ENCODE measurements at regions not wholly inside any gene's neighbourhood (a gene's known extent, or its start where the extent isn't known, plus 50 kb on each side); places are given as distances from the start of the nearest gene placed in this dataset.

DNA sequence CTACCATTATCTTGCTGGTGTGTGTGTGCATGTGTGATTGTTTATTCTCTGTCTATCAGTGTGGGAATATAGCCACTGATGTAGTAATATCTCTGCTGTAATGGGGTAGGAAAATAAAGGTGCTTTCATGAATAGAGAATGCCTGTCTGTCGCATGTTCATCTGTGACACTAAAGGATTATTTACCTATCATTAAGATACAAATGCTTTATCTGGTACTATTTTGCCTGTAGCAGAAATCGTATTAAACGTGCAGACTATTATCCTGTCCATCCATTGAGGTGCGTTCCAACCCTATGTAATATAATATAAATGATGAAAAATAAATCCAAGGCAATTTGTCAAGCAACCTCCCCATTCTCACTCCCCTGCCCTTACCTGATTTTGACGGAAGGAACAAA, 1215.1 kb downstream of the BCL11B start:
- H3K4me3 ChIP-seq (ENCODE audit: control insufficient read depth, low read depth, low read length) = no peak overlapping the region
- TF ChIP-seq, protein P1, sequence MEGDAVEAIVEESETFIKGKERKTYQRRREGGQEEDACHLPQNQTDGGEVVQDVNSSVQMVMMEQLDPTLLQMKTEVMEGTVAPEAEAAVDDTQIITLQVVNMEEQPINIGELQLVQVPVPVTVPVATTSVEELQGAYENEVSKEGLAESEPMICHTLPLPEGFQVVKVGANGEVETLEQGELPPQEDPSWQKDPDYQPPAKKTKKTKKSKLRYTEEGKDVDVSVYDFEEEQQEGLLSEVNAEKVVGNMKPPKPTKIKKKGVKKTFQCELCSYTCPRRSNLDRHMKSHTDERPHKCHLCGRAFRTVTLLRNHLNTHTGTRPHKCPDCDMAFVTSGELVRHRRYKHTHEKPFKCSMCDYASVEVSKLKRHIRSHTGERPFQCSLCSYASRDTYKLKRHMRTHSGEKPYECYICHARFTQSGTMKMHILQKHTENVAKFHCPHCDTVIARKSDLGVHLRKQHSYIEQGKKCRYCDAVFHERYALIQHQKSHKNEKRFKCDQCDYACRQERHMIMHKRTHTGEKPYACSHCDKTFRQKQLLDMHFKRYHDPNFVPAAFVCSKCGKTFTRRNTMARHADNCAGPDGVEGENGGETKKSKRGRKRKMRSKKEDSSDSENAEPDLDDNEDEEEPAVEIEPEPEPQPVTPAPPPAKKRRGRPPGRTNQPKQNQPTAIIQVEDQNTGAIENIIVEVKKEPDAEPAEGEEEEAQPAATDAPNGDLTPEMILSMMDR (IDR thresholded peaks at IDR 0.05; ENCODE audit: control insufficient read depth, insufficient read depth, low read depth, low read length, missing control alignments) = no peak
- no peak for DNase-seq (ENCODE audit: low read depth)

DNA sequence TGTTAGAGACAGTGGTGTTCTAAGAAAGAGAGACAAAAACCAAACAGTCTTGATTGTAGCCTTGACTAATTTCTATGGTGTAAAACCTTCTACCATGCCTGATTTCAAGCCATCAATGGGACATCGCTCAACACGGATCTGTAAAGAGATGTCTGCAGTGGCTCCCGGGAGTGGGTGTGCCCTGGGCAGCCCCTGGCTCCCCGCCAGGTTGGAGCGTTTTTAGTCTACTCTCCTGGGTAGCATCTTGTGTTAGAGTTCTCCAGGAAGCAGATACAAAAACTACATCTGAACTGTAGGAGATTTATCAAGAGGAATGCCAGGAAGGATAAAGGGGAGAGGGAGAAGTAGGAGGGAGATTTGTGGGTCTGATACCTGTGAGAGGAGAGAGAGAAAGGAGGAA, 1212.9 kb downstream of the BCL11B start:
- TF ChIP-seq, protein P1 (IDR thresholded peaks at IDR 0.05; ENCODE audit: control insufficient read depth, insufficient read depth, low read depth, low read length, missing control alignments) = no peak
- DNase-seq (ENCODE audit: low read depth) = no peak
- no peak overlapping the region for H3K4me3 ChIP-seq (ENCODE audit: control insufficient read depth, low read depth, low read length)

DNA sequence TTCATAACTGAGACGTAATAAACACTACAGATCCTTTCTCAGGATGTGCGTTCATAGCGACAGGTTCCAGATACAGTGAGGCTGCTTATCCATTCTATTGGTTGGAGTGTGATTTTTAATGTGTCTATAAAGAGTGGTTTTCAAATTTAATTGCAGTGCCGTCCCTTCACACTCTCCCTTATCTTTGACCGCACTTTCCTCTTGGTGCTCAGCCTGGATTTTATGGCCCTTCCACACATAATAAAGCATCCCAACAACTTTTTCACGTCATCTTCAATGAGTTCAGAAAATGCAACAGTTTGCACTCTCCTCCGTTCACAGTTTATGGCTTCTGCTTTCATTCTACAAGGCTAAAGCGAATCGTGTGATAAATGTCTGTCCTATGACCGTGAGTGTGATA, 1209.9 kb downstream of the BCL11B start:
- TF ChIP-seq, protein P1 (IDR thresholded peaks at IDR 0.05; ENCODE audit: control insufficient read depth, insufficient read depth, low read depth, low read length, missing control alignments) = no peak
- DNase-seq (ENCODE audit: low read depth) = no peak
- H3K4me3 ChIP-seq (ENCODE audit: control insufficient read depth, low read depth, low read length) = no peak overlapping the region

DNA sequence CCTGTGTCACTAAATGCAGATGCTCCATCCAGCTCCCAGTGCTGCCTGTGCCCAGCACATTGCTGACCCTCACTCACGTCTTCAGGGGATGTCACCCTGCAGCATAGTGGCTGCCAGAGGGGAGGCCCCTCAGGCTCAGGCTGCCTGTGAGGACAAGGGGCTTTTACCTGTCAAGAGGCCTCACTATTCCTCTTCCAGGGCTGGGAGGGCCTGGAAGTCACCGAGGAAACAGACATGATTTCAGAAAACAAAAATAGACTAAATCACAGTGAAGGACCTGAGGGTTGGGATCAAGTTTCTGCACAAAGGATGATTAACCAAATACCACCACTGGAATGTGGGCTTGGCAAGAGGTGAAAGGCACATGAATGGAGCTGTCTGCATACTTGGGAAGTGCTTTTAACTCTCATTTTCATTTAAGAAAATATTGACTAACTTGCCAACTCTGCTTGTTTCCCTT, 1202.3 kb downstream of the BCL11B start:
- DNase-seq (ENCODE audit: low read depth) = no peak
- H3K4me3 ChIP-seq (ENCODE audit: control insufficient read depth, low read depth, low read length) = no peak overlapping the region
- TF ChIP-seq, protein P1 (IDR thresholded peaks at IDR 0.05; ENCODE audit: control insufficient read depth, insufficient read depth, low read depth, low read length, missing control alignments) = no peak

DNA sequence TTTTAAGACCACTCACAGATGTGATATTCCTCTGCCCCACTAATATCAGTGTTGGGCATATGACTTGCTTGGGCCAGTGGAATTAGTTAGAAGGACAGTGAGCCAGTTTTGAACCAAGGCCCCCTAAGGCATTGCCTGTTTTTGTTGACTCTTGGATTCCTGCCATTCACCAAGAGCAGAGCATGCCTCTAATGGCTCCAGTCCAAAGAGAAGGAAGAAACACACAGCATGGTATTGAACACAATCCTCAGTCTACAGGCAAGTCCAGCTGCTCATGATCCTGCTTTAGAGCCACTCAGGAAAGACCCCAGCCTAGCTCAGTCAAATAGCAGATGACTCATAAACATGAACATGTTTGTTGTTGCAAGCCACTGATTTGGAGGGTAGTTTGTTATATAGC, 1201.5 kb downstream of the BCL11B start:
- TF ChIP-seq, protein P1 (IDR thresholded peaks at IDR 0.05; ENCODE audit: control insufficient read depth, insufficient read depth, low read depth, low read length, missing control alignments) = no peak

DNA sequence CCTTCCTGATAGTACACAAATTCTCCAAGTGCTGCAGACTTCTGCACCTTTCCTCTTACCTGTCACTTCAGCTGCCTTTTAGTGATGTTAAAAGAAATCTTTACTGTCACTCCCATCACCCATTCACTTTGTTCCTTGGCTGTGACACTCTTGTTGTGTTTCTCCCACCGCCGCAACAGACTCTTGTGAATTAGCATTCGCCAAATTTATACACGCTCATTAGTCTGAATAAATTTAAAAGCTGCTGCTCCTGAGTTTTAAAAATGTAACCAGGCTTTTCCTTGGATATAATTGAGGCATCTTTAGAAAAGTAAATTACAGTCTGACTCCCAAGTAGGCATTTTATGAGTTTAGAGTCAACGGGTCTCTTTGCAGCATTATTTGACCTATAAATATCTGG, 1197.9 kb downstream of the BCL11B start:
- DNase-seq (ENCODE audit: low read depth) = no peak
- no peak overlapping the region for H3K4me3 ChIP-seq (ENCODE audit: control insufficient read depth, low read depth, low read length)
- TF ChIP-seq, protein P1 (IDR thresholded peaks at IDR 0.05; ENCODE audit: control insufficient read depth, insufficient read depth, low read depth, low read length, missing control alignments) = no peak

More for the DNA sequence above, 1201.5 kb downstream of the BCL11B start:
- no peak overlapping the region for H3K4me3 ChIP-seq (ENCODE audit: control insufficient read depth, low read depth, low read length)
- no peak for DNase-seq (ENCODE audit: low read depth)

DNA sequence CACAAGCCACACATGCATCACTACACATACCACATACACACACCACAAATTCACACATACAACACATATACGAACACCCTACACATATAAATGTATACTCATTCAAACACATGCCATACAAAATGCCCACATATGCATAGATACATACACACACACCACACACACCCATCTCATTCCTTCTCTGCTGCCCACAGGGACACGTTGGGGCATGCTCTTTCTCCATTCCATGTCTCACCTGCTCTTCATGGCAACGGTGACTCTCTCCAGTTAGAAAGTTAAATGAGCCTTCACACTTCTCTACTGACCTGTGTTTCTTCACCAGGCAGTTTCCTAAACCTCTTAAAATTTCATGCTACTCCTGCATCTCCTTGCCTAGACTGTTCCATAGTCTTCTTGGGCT, 1194.8 kb downstream of the BCL11B start:
- H3K4me3 ChIP-seq (ENCODE audit: control insufficient read depth, low read depth, low read length) = no peak overlapping the region
- TF ChIP-seq, protein P1 (IDR thresholded peaks at IDR 0.05; ENCODE audit: control insufficient read depth, insufficient read depth, low read depth, low read length, missing control alignments) = no peak
- no peak for DNase-seq (ENCODE audit: low read depth)

Data from AG09309 (cell line).